DOHH2 (cell line): ENCODE measurements at regions not wholly inside any gene's neighbourhood (a gene's known extent, or its start where the extent isn't known, plus 50 kb on each side); places are given as distances from the start of the nearest gene placed in this dataset.

Experiments
- CTCF ChIP-seq: fragments of 200-600 bp; sonication (generic); IDR thresholded peaks from one replicate; pipeline ENCODE4 v1.5.1; 2014; ENCODE audit warnings: antibody characterized with exemption, mild to moderate bottlenecking, low read depth, low read length; ENCODE audit not compliant: poor library complexity, severe bottlenecking
- EZH2phosphoT487 ChIP-seq: fragments of 200-600 bp; sonication (generic); IDR thresholded peaks from 2 replicates; pipeline ENCODE4 v1.6.1; 2017; ENCODE audit warnings: borderline replicate concordance, mild to moderate bottlenecking, antibody characterized with exemption, low read length, moderate library complexity, mixed read lengths

- TF ChIP-seq CTCF (no peak), EZH2phosphoT487 (no peak)
Measured at GRCh38 chrY:8781184-8781890, 555.9 kb upstream of the TSPY4 start.
